Testis (tissue), 2 donors: ENCODE measurements at regions not wholly inside any gene's neighbourhood (a gene's known extent, or its start where the extent isn't known, plus 50 kb on each side); places are given as distances from the start of the nearest gene placed in this dataset.

ENCODE experiments used
- CTCF ChIP-seq, 3 experiments: fragments of 450-650 bp in 2 of 3; fragments of 200-600 bp in 1 of 3; sonication (generic) in 1 of 3; IDR thresholded peaks; one replicate each; pipeline ENCODE4 v1.5.1; 2016 to 2019; ENCODE audit warnings: antibody characterized with exemption in 3 of 3, mild to moderate bottlenecking in 2 of 3, moderate library complexity in 1 of 3
- POLR2A ChIP-seq: fragments of 450-650 bp; IDR thresholded peaks from one replicate; pipeline ENCODE4 v1.6.1; 2017; ENCODE audit warnings: antibody characterized with exemption, mild to moderate bottlenecking, moderate library complexity

DNA sequence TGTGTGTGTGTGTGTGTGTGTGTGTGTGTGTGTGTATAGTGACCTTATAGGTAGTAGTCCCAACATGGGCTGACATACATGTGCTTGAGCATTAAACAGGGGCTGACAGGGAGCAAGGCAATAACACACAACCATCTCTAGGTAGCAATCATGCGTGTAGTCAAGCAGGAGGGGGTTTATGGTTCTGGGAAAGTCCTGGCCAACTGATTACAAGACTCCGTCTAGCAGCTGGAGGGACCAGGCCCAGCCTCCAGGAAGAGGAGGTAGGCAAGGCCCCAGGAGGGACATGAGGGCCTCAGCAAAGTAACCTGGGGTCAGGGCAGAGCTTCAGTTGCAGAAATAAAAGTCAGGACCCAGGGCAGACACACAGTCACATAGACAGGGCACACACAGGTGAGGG is 60.6 kb upstream of the E2F3 start:
- TF ChIP-seq CTCF (IDR thresholded peaks at IDR 0.05) (no peak), POLR2A (no peak)
